ENCODE measurements at regions not wholly inside any gene's neighbourhood (a gene's known extent, or its start where the extent isn't known, plus 50 kb on each side); places are given as distances from the start of the nearest gene placed in this dataset.
A peak's percentile ranks its signal among the peaks of the same experiment; 100 is the strongest.
"Not testable (repeated sequence)": the region's sequence is repeated elsewhere in the genome, so short reads cannot be mapped to it uniquely, and the experiment has no call there.

DNA sequence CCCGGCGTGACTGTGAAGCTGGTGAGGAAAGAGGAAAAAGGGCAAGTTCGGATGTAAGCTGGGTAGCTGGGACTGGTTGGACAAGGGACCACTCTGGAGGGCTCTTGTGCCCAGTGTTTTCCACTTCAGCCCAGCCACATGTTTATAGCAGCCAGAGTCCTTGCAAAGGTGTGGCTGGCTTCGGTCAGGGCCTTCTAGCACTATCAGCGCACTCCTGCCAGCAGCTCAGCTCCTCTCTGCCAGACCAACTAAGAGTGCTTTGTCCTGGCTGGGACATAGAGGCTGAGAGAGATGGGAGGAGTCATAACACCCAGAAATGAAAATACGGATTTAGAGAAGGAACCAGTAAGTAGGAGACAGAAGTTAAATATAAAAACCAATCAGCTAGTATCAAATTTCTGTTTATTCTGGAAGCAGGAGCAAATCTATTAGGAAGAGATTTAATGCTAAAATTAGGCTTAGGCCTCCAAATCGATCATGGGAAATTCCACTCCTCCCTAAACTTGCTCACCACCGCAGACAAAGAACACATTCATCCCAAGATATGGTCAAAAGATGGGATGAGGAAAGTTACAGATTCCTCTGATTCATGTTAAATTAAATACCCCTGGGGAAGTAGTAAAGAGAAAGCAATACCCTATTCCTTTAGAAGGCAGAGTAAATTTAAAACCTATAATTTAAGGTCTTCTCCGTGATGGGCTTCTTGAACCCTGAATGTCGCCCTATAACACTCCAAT is 135.0 kb downstream of the RALA start:
- DNase-seq, result no peak

DNA sequence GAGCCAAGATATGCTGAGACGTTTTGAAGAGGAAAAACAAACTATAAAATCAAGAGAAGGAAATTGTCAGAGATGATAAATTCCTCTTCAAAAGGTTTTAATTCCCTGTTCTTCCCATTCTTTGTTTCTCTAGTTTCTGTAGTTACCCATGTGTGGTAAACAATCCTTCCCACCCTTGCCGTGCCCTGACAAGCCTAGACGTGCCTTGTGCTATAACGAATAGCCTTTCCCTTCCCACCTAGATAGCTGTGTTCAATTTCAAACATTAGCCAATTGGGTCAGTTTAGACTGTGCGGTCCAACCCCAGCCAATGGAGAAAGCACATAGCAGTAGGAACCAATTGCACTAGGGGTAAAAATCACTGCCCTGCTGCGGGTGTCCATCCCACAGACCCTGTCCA is 138.1 kb downstream of the RALA start:
- DNase-seq, result no peak

GRCh38 chr7:39762466-39762865 is 139.1 kb downstream of the RALA start:
- not testable (repeated sequence) for DNase-seq

DNA sequence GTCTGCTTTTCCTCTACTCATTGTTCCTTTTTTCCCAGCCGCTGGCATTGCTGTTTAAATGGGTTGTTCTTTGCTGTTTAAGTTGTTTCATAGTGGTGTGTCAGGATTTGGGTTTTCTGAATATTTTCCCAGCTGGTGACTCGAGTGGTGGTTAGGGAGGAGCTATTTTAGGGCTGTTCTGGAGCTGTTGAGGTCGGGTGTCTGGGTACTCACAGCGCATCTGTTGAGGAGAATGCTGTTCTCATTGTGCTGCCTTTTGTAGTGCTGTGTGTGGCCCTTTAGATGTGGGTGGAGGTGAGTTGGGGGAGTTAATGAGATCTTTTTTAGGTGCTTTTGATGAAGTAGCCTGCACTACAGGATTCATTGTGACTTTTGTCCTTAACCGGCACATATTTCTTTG is 139.5 kb downstream of the RALA start:
- not testable (repeated sequence) for DNase-seq

GRCh38 chr7:39765833-39766232 is 142.5 kb downstream of the RALA start:
- DNase-seq, result not testable (repeated sequence)

GRCh38 chr7:39768439-39768838 is 145.1 kb downstream of the RALA start:
- not testable (repeated sequence) for DNase-seq

DNA sequence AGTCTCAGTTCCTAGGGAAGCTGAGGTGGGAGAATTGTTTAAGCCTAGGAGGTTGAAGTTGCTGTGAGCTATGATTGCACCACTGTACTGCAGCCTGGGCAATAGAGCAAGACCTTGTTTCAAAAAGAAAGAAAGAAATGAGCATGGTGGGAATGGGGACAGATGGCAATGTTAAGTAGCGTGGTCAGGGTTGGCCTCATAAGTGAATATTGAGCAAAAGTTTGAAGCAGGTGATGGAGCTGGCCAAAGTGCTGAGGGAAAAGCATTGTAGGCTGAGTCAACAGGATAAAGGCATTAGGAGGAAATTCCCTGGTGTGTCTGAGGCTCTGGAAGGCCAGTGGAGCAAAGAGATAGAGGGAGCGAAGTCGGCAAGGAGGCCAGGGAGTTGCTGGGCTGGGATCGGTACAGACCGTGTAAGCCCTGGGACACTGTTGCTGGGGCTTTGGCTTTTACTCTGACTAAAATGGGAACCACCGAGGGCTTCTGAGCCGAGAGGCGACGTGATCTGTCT is 151.0 kb downstream of the RALA start:
- not testable (repeated sequence) for DNase-seq

DNA sequence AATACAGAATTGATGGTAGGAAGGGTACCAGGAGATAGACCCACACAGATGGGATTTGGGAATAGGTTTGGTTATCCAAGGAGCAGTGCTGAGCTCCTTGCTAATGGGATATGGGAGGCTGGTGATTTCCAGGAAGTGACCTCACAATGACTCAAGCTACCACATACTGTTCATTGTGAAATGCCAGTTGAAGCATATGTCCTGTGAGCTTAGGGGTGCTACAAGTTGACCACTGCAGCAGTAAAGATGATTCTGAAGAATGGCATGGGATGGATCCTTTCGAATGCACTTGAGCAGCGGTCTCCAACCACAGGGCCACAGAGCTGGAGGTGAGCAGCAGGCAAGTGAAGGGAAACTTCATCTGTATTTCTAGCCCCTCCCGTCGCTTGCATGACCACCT is 158.2 kb downstream of the RALA start:
- DNase-seq, result not testable (repeated sequence)

- DNase-seq, result not testable (repeated sequence)
Measured at GRCh38 chr7:39786440-39786839, 163.1 kb downstream of the RALA start.

DNA sequence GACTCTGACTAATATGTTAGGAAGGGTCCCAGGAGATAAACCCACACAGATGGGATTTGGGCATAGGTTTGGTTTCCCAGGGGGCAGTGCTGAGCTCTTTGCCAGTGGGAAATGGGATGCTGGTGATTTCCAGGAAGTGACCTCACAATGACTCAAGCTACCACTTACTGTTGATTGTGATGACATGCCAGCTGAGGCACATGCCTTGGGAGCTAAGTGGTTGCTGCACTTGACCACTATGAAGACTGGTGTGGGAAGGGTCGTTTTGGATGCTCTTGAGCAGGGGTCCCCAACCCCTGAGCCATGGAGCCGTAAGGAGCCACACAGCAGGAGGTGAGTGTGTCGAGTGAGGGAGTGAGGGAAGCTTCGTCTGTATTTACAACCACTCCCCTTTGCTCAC is 159.0 kb upstream of the CDK13 start:
- not testable (repeated sequence) for DNase-seq

DNA sequence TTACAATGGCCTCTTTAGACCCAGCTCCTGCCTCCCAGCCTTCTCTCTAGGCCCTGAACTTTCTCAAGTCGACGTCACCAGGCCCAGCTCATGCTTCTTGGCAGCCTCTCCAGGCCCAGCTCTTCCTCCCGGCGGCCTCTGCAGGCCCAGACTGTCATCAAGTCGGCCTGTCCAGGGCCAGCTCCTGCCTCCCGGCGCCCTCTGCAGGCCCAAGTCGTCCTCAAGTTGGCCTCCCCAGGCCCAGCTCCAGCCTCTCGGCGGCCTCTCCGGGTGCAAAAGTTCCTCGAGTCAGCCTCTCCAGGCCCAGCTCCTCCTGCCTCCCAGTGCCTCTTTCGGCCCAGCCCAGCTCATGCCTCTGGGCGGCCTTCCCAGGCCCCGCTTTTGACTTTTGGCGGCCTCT is 158.1 kb upstream of the CDK13 start:
- DNase-seq, result not testable (repeated sequence)

DNA sequence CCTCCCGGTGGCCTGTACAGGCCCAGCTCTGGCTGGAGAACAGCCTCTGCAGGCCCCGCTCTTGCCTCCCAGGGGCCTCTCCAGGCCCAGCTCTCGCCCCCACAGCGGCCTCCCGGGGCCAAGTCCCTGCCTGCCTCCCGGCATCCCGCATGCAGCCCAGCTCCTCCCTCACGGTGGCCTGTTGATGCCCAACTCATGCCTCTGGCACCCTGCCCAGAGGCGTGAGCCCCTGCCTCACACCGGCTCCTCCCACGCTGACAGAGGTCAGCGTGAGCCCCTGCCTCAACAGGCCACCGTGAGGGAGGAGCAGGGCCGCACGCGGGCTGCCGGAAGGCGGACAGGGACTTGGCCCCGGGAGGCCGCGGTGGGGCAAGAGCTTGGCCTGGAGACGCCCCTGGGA is 157.0 kb upstream of the CDK13 start:
- DNase-seq, result not testable (repeated sequence)

DNA sequence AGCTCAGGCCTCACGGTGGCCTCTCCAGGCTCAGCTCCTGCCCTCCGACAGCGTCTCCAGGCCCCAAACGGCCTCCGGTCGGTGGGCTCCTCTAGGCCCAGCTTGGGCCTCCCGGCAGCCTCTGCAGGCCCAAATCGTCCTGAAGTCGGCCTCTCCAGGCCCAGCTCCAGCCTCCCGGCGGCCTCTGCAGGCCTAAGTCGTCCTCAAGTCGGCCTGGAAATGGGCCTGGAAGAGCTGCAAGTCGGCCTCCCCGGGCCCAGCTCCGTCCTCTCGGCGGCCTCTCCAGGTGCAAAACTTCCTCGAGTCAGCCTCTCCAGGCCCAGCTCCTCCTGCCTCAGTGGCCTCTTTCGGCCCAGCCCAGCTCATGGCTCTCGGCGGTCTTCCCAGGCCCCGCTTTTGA is 156.2 kb upstream of the CDK13 start:
- DNase-seq, result not testable (repeated sequence)

DNA sequence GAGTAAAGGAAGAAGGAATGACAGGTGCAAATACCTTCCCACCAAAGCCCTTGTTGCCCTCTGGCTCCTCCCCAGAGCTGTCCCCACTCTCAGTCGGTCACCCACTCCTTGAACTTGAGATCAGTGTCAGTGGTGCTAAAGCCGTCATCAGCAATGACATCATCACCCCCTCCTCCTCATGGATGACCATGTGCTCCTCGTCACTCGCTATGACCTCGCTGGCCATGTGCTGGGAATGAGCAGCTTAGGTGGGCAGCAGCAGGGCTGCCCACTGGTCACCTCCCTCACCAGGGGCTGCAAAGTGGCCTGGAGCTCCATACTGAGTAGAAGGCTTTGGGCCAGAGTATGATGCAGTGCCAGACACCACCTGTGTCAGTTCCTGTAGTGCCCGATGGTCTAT is 153.1 kb upstream of the CDK13 start:
- not testable (repeated sequence) for DNase-seq

GRCh38 chr7:39798077-39798476 is 152.0 kb upstream of the CDK13 start:
- not testable (repeated sequence) for DNase-seq

DNA sequence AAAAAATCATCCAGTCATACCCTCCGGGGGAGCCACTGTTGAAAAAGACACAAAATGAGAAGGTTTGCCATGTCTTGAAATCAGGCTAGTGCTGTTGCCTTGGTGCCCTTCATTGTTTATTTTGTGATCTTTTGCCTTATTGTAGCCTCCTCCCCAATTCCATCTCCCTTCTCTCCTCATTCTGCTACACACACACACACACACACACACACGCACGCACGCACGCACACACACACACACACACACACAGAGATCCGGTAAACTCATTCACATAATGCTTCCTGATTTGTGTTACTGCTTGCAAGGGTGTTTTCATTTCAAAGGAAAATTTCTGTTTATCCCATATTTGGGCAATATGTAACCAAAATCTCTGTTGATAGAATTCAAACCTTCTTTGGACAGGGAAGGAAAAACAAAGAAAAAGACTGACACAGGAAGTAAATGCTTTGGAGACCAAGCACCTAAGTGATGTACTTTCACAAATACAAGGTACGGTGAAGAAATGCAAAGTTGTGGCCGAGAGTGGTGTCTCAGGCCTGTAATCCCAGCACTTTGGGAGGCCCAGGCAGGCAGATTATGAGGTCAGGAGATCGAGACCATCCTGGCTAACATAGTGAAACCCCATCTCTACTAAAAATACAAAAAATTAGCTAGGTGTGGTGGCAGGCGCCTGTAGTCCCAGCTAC is 141.1 kb upstream of the CDK13 start:
- no peak for DNase-seq

- no peak for DNase-seq
Measured at GRCh38 chr7:39810204-39810642, 139.8 kb upstream of the CDK13 start.

DNA sequence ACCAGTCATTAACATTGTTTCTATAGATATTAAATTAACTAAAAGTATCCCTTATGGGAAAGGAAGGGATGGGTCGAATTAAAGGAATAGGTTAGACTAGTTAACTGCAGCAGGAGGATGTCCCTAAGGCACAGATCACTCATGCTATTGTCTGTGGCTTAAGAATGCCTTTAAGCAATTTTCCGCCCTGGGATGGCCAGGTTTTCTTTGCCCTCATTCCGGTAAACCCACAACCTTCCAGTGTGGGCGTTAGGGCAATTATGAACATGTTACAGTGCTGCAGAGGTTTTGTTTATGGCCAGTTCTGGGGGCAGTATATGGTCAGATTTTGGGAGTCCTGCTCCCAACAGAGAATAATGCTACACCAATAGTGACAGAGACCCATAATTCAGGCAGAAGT is 139.3 kb upstream of the CDK13 start:
- no peak for DNase-seq

- DNase-seq, result peak; percentile 14
Measured at GRCh38 chr7:39811161-39811614, 138.9 kb upstream of the CDK13 start.

DNA sequence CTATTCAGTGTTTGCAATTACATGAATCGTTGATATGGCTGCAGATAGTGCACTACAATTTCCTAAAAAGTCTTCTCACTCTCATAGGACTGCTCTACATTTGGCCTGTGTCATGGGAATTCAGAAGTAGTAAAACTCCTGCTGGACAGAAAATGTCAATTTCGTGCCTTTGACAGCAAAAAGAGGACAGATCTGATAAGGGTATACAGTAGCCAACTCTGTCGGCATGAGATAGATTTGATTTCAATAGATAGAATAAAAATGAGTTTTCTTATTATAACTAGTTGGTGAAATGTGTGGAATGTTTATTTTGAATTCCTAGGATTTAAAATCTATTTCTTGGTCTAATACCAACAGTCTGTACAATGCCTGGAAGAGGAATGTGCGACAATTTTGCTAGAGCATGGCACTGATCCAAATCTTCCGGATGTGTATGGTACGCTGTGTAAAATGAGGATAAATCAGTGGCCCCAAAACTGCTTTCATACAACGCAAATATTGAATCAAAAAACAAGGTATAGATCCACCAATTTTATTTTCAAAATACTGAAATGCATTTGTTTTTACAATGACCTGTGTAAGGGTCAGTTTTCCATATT is 133.5 kb upstream of the CDK13 start:
- DNase-seq, result no peak

- no peak for DNase-seq
Measured at GRCh38 chr7:39819514-39819913, 130.5 kb upstream of the CDK13 start.

DNA sequence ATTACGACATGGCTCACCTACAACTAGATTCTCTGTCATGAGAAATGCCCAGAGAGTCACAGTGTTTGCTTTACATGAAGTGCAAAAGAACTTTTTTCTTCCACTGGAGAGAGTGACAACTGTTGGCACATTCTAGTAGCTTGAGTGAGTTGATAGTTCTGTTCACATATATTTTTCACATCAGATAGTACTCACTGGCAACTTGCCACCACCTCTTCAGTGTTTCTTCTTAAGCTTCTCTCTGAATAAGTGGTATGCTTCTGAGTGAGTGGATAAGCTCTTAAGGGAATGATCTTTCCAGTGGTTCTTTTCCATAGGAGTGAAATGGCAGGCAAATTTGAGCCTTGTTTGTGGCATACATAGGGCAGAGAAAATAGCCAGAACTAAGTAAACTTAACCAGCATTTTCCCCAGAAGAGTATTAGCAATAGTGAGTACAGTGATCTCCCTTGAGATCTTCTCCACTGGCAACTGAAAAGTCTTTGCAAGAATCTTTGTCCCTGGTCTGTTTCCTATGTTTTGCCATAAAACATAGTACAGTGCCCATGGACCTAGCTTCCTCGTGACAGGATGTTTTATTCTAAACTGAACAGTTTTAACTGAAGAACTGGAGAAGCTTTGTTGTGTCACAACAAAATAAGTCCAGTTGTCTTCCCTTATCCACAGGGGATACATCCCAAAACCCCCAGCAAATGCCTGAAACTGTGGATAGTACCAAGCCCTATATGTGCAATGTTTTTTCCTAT is 125.4 kb upstream of the CDK13 start:
- DNase-seq, result no peak

- DNase-seq, result no peak
Measured at GRCh38 chr7:39825401-39825980, 124.6 kb upstream of the CDK13 start.

Measured in NCI-H1694 (cell line).